ENCODE measurements at regions not wholly inside any gene's neighbourhood (a gene's known extent, or its start where the extent isn't known, plus 50 kb on each side); places are given as distances from the start of the nearest gene placed in this dataset.

DNA sequence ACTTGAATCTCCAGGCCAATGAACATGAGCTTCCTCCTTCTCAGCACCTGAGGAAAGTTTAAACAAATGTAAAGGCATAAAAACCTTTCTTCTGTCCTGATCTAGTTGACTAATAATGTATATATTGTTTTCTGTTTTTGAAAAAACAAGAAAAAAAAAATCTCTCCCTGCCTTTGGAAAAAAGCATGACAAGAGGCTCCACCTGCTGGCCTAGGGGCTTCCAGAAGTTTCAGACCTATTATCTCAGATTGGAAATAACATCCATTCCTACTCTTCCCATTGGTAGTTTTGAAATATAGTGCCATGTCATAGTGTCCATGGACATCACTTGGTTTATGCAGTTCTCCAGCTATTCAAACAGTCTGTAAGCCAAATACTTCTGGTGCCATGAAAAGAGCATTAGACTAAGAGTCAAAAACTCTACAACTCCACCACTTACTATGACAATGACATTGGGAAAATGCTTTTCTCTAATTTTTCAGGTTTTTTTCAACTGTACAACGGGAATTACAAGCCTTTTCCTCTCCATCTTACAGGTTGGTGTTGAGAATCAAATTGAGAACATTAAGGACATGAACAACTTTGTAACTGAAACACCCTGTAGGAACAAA, 409.6 kb upstream of the MPDZ start:
- Mint-ChIP-seq H3K9me3 (peaks cover 7 to 34% of the 10 kb centered on the region in 2 donors), H3K4me3 (no peak overlapping the region), H3K27me3 (no peaks in the 10 kb centered on the region), H3K27ac (no peak overlapping the region), H3K4me1 (no peaks in the 10 kb centered on the region)
- DNase-seq (no peak), ATAC-seq (no peak)

DNA sequence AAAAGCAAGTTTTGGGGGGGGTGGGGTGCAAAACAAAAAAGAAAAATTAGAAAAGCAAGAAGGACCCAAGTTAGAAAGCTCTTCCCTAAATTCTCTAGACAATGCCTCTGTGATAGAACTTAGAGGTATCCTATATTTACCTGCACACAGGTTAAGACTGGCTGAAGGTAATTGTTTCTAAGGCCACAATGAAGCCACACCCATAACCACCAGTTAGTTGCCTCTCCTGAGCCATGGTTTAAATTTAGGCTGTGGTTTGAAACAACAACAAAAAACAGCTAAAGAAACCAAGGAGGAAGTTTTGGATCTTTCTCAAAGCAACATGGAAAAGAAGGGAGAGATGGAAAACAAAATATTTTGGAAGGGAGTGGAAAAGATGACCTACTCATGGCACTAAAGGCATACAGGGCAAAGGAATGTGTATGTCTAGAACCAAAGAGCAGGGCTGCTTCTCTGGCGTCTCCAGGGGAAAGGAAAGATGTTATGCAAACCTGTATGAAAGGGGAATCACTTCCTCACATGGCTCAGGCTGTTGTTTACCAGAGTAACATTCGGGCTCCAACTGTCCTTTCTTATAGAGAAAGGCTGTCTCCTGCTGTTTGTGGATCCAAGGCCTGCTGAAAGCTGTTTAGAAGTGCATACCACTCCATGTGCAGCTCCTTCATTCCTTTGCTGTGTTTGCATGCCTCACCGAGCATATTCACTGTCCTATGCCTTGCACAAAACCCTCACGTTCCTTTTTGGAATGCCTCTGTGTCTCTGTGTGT, 408.9 kb upstream of the MPDZ start:
- Mint-ChIP-seq H3K9me3 (peaks cover 1 to 27% of the 10 kb centered on the region in 2 donors), H3K4me3 (no peak overlapping the region), H3K4me1 (no peaks in the 10 kb centered on the region), H3K27me3 (no peaks in the 10 kb centered on the region), H3K27ac (no peak overlapping the region)
- ATAC-seq, result no peak
- DNase-seq, result no peak

- no peaks in the 10 kb centered on the region for H3K27me3 Mint-ChIP-seq
- H3K27ac Mint-ChIP-seq, result no peak overlapping the region
- no peak overlapping the region for H3K4me3 Mint-ChIP-seq
- no peak for DNase-seq
- peaks cover 5 to 8% of the 10 kb centered on the region in 2 donors for H3K9me3 Mint-ChIP-seq
- ATAC-seq, result no peak
- no peaks in the 10 kb centered on the region for H3K4me1 Mint-ChIP-seq
Observed at GRCh38 chr9:13684656-13685055, 405.2 kb upstream of the MPDZ start.

- no peaks in the 10 kb centered on the region for H3K4me1 Mint-ChIP-seq
- no peak for DNase-seq
Observed at GRCh38 chr9:13677801-13678200, 398.3 kb upstream of the MPDZ start.

DNA sequence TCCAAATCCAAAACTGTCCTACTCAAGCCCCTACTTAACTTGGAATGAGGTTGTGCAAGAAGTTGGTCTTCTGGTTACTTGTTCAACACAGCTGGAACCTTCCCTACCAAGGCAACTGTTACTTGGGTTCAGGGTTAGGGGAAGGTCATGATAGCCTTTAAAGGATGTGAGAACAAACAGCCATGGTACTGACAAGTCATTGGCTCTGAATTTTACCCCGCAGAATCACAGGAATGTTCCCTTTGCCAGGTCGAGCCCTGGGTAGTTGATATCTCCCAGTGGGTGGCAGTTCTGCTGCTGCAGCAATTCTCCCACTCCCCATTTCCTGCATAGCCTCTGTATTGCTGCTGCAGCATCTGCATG, 396.1 kb upstream of the MPDZ start:
- Mint-ChIP-seq H3K4me3 (no peak overlapping the region), H3K27me3 (no peaks in the 10 kb centered on the region), H3K4me1 (no peaks in the 10 kb centered on the region), H3K27ac (no peak overlapping the region), H3K9me3 (peaks cover 8 to 29% of the 10 kb centered on the region in 2 donors)
- DNase-seq, result no peak
- no peak for ATAC-seq

More at GRCh38 chr9:13677801-13678200, 398.3 kb upstream of the MPDZ start:
- peaks cover 11 to 25% of the 10 kb centered on the region in 2 donors for H3K9me3 Mint-ChIP-seq
- H3K27me3 Mint-ChIP-seq, result no peaks in the 10 kb centered on the region
- no peak overlapping the region for H3K27ac Mint-ChIP-seq
- no peak overlapping the region for H3K4me3 Mint-ChIP-seq
- no peak for ATAC-seq

GRCh38 chr9:13674926-13675637, 395.6 kb upstream of the MPDZ start:
- H3K4me1 Mint-ChIP-seq, result no peaks in the 10 kb centered on the region
- H3K4me3 Mint-ChIP-seq, result no peak overlapping the region
- DNase-seq (no peak), ATAC-seq (no peak)
- no peaks in the 10 kb centered on the region for H3K27me3 Mint-ChIP-seq
- no peak overlapping the region for H3K27ac Mint-ChIP-seq
- H3K9me3 Mint-ChIP-seq, result peaks cover 6 to 29% of the 10 kb centered on the region in 2 donors

DNA sequence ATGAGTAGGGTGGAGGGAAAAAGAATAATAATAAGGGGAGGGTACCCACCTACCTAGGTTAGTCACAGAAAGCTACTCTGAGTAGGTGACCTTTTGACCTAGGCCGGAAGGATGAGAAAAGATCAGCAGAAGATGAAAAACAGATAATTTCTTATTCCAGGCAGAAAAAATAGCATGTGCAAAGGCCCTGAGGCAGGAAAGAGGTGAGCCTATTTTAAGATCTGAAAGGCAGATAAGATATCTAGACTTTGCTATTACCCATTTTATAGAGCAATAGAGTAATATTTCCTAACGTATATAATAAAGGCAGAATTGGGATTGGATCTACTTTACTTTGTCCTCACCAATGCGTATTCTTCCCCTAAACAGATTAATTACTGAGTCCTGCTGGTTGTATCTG, 393.9 kb upstream of the MPDZ start:
- DNase-seq, result no peak
- ATAC-seq, result no peak
- Mint-ChIP-seq H3K4me1 (no peaks in the 10 kb centered on the region), H3K9me3 (peaks cover 13 to 29% of the 10 kb centered on the region in 2 donors), H3K27ac (no peak overlapping the region), H3K4me3 (no peak overlapping the region), H3K27me3 (no peaks in the 10 kb centered on the region)

DNA sequence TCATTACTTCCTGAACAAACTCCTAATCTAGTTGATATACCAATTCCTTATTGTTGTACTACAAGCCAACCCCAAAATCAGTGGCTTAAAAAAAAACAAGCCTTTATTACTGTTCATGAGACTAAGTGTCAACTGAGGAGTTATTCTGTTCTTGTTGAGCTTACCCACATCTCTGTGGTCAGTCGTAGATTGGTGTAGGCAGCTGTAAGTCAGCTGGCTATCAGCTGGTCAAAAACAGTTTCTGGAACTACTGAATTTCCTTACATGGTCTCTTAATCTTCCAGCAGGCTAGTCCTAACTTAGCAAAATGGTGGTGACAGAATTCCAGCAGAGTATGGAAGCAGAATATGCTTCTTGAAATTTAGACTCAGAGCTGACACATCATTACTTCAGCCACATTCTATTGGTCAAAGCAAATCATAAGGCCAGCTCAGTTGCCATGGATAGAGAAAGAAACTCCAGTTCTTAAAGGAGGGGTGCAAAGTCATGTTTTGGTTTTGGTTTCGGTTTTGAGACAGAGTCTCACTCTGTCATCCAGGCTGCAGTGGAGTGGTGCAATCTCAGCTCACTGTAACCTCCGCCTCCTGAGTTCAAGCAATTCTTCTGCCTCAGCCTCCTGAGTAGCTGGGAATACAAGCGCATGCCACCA, 386.1 kb upstream of the MPDZ start:
- no peak for ATAC-seq
- no peaks in the 10 kb centered on the region for H3K4me1 Mint-ChIP-seq

GRCh38 chr9:13661014-13661413, 381.5 kb upstream of the MPDZ start:
- Mint-ChIP-seq H3K9me3 (peaks cover 12 to 17% of the 10 kb centered on the region in 2 donors), H3K27ac (no peak overlapping the region), H3K27me3 (no peaks in the 10 kb centered on the region), H3K4me3 (no peak overlapping the region), H3K4me1 (no peaks in the 10 kb centered on the region)
- DNase-seq (no peak), ATAC-seq (no peak)

More for the DNA sequence above, 386.1 kb upstream of the MPDZ start:
- DNase-seq, result no peak
- Mint-ChIP-seq H3K9me3 (peaks cover 8 to 21% of the 10 kb centered on the region in 2 donors), H3K4me3 (no peak overlapping the region), H3K27me3 (no peaks in the 10 kb centered on the region), H3K27ac (no peak overlapping the region)

DNA sequence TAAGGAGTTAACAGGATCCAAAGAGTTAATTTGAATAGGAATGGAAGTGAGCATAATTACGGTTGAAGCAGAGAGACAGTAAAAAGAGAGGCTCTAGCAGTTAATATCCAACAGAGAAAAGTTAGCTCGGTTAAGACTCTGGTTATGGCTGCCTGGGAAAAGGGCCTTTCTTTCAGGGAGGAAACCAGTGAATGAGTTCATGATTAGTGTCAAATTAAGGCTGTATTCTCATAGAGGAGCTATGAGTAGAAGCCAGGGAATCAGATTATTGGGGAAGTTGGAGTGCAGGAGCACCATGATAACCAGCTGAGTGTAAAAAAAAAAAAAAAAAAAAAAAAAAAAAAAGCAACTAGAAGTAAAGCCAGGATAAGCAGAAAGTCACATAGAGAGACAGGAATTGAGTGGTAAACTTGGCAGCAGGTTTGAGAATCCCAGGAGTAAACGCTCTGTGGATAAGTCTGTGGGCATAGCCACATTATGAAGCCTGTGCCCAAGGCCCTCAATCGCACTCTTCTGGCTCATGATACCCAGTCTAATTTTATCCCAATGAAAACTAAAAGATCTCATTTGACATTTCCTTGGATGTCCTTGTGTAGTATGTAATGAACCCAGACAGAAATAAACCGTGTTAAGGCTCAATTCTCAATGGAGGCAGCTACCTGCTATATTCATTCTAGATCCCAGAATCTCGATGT, 372.6 kb upstream of the MPDZ start:
- no peak overlapping the region for H3K27ac Mint-ChIP-seq
- no peak for DNase-seq

DNA sequence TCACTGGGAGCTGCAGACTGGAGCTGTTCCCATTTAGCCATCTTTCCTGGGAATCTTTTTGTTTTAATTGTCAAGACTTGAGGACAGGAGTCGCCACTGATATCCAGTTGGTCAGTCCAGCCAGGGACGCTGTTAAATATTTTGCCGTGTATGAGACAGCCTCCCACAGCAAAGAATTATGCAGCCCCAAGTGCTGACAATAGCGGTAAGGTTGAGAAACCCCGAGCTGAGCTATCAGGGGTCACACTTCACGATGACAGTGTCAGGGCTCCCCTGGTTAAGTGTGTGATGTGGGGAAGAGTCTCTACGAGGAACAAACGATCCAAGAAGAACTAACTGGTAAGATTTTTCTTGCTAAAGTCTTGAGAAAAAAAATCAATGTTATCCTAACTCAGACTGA, 372.0 kb upstream of the MPDZ start:
- Mint-ChIP-seq H3K4me1 (no peaks in the 10 kb centered on the region), H3K27me3 (no peaks in the 10 kb centered on the region), H3K9me3 (peaks cover 7 to 19% of the 10 kb centered on the region in 2 donors), H3K4me3 (no peak overlapping the region), H3K27ac (no peak overlapping the region)
- no peak for DNase-seq
- ATAC-seq, result no peak

More for the DNA sequence above, 372.6 kb upstream of the MPDZ start:
- H3K27me3 Mint-ChIP-seq, result no peaks in the 10 kb centered on the region
- H3K4me3 Mint-ChIP-seq, result no peak overlapping the region
- peaks cover 7 to 19% of the 10 kb centered on the region in 2 donors for H3K9me3 Mint-ChIP-seq
- no peak for ATAC-seq
- no peaks in the 10 kb centered on the region for H3K4me1 Mint-ChIP-seq

DNA sequence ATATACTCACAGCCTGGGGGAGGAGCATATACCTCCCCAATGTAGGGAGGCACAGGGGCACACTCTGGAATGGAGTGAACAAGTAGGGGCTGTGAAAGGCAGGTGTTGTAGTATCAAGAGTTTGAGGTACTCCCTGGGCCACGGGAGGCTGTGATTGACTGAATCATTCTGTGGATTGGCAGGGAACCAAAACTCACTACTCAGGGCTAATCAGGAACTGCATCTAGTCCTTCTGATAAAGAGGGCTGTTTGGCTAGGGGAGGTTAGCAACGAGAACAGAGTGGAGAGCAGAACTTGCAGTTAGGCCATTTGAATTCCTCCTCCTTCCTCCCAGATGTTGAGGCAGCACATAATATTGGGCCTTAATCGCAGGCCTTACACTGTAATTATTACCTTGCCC, 369.2 kb upstream of the MPDZ start:
- Mint-ChIP-seq H3K4me1 (no peaks in the 10 kb centered on the region), H3K9me3 (peaks cover 7 to 12% of the 10 kb centered on the region in 2 donors), H3K27me3 (no peaks in the 10 kb centered on the region), H3K4me3 (no peak overlapping the region), H3K27ac (no peak overlapping the region)
- DNase-seq (no peak), ATAC-seq (no peak)

DNA sequence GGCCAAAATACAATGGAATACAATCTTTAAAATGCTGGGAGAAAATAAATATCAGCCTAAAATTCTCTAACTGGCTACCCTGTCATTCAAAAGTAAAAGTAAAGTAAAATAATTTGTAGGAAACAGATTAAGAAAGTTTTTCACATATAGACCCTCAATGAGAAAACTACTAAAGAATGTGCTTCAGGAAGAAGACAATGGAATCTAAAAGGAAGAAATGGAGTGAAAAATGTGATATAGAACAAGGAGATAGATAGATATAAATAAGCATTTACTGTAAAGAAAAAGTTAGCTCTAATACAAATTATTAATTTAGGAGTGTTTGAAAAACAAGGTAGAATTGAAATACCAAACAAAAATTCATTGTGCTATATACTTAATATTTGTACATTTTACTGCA, 368.6 kb upstream of the MPDZ start:
- no peak overlapping the region for H3K4me3 Mint-ChIP-seq
- no peak for DNase-seq
- peaks cover 7 to 12% of the 10 kb centered on the region in 2 donors for H3K9me3 Mint-ChIP-seq
- no peak for ATAC-seq
- no peaks in the 10 kb centered on the region for H3K4me1 Mint-ChIP-seq
- H3K27ac Mint-ChIP-seq, result no peak overlapping the region
- H3K27me3 Mint-ChIP-seq, result no peaks in the 10 kb centered on the region

DNA sequence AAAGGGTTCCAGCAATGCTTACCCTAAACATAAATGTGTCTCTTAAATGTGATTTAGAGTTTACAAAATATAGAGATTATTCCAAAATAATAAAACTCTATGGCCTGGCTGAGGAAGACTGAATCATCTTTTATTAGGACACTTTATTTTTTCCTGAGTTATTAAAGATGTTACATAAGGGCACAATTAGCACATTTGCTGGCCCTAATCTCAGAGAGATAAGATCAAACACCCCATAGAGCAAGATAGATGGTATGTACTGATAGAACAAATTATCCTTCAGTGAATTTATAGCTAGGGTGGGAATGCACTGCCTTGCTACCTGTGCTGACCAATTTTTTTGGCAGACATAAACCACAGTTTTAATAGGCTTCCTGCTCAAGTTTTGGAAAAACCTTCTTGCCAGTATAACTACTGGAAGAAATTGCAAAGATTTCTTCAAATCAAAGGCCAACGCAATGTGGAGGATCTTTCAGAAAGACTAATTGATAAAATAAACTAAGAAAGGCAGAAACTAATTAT, 367.1 kb upstream of the MPDZ start:
- no peak overlapping the region for H3K27ac Mint-ChIP-seq
- no peaks in the 10 kb centered on the region for H3K27me3 Mint-ChIP-seq
- no peak for DNase-seq
- H3K9me3 Mint-ChIP-seq, result peaks cover 7 to 12% of the 10 kb centered on the region in 2 donors
- no peak for ATAC-seq
- no peaks in the 10 kb centered on the region for H3K4me1 Mint-ChIP-seq
- no peak overlapping the region for H3K4me3 Mint-ChIP-seq

- Mint-ChIP-seq H3K4me1 (no peaks in the 10 kb centered on the region), H3K9me3 (peaks cover 7 to 12% of the 10 kb centered on the region in 2 donors), H3K4me3 (no peak overlapping the region), H3K27me3 (no peaks in the 10 kb centered on the region), H3K27ac (no peak overlapping the region)
- DNase-seq, result no peak
- no peak for ATAC-seq
Observed at GRCh38 chr9:13645557-13645956, 366.1 kb upstream of the MPDZ start.

Measured in stimulated activated naive CD8-positive, alpha-beta T cell treated with anti-CD3 and anti-CD28 coated beads, Interleukin-15, amount 100 ng/mL, for 72 hours (primary cell).